ENCODE measurements at regions not wholly inside any gene's neighbourhood (a gene's known extent, or its start where the extent isn't known, plus 50 kb on each side); places are given as distances from the start of the nearest gene placed in this dataset.

DNA sequence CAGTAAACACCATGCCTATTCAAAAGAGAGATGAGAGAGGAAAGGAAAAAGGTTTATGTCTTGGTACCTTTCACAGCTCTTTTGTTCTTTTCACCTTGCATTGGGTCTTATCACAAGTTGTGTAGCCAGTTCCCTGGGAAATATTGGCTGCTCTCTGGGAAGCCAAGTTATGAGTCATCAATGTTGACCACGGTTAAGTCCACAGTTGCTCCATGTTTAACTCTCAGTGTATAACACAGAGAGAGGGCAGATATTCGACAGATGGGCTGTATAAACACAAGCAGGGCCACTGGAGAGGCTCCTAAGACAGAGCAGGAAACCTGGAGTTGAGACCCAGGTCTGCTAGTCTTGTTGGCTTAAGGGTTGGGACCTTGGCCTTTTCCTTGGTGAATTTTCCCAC lies 718.6 kb downstream of the QKI start:
- no peak for TF ChIP-seq EP300 (IDR thresholded peaks at IDR 0.05; ENCODE audit: borderline replicate concordance)
- no peak for TF ChIP-seq EGR1 (IDR thresholded peaks at IDR 0.05)
- TF ChIP-seq, protein P1, sequence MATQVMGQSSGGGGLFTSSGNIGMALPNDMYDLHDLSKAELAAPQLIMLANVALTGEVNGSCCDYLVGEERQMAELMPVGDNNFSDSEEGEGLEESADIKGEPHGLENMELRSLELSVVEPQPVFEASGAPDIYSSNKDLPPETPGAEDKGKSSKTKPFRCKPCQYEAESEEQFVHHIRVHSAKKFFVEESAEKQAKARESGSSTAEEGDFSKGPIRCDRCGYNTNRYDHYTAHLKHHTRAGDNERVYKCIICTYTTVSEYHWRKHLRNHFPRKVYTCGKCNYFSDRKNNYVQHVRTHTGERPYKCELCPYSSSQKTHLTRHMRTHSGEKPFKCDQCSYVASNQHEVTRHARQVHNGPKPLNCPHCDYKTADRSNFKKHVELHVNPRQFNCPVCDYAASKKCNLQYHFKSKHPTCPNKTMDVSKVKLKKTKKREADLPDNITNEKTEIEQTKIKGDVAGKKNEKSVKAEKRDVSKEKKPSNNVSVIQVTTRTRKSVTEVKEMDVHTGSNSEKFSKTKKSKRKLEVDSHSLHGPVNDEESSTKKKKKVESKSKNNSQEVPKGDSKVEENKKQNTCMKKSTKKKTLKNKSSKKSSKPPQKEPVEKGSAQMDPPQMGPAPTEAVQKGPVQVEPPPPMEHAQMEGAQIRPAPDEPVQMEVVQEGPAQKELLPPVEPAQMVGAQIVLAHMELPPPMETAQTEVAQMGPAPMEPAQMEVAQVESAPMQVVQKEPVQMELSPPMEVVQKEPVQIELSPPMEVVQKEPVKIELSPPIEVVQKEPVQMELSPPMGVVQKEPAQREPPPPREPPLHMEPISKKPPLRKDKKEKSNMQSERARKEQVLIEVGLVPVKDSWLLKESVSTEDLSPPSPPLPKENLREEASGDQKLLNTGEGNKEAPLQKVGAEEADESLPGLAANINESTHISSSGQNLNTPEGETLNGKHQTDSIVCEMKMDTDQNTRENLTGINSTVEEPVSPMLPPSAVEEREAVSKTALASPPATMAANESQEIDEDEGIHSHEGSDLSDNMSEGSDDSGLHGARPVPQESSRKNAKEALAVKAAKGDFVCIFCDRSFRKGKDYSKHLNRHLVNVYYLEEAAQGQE (IDR thresholded peaks at IDR 0.05; ENCODE audit: low read depth): no peak
- no peak for TF ChIP-seq MAX (IDR thresholded peaks at IDR 0.05)
- TF ChIP-seq YY1 (IDR thresholded peaks at IDR 0.05; ENCODE audit: low read depth): no peak

GRCh38 chr6:164130585-164130984 lies 716.1 kb downstream of the QKI start:
- TF ChIP-seq NFIC (IDR thresholded peaks at IDR 0.05) (no peak), EGR1 (IDR thresholded peaks at IDR 0.05) (no peak), MAX (IDR thresholded peaks at IDR 0.05) (no peak), TCF12 (IDR thresholded peaks at IDR 0.05; ENCODE audit: low read depth) (no peak), CEBPB (IDR thresholded peaks at IDR 0.05) (no peak), TEAD4 (IDR thresholded peaks at IDR 0.05) (no peak), EP300 (IDR thresholded peaks at IDR 0.05; ENCODE audit: borderline replicate concordance) (no peak), RAD21 (IDR thresholded peaks at IDR 0.05; ENCODE audit: low read depth) (no peak), ZBTB7A (IDR thresholded peaks at IDR 0.05; ENCODE audit: low read depth) (no peak), YY1 (IDR thresholded peaks at IDR 0.05; ENCODE audit: low read depth) (no peak), TAF1 (IDR thresholded peaks at IDR 0.05; ENCODE audit: low read depth) (no peak), CREB1 (IDR thresholded peaks at IDR 0.05; ENCODE audit: low read depth) (no peak)
- TF ChIP-seq, protein P1 (IDR thresholded peaks at IDR 0.05; ENCODE audit: low read depth): no peak
- TF ChIP-seq, protein P2, sequence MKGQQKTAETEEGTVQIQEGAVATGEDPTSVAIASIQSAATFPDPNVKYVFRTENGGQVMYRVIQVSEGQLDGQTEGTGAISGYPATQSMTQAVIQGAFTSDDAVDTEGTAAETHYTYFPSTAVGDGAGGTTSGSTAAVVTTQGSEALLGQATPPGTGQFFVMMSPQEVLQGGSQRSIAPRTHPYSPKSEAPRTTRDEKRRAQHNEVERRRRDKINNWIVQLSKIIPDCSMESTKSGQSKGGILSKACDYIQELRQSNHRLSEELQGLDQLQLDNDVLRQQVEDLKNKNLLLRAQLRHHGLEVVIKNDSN (IDR thresholded peaks at IDR 0.05): no peak

DNA sequence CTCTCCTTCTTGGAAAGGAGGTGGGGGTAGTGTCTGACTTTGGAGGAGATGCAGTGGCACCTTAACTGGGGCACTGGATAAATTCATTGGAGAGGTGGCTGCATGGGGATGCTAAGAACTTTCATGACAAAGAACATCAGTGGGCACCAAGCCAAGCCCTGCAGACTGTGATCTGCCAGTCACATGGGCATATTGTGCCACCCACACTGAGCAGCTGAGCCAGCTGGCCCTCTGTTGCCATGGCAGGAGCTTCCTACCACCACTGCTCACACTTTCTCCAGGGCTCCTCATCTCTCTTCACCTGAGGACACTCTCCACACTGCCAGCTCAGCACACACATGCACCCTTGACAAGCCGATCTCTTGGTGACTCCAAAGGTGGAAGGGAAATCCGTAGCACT lies 715.6 kb downstream of the QKI start:
- TF ChIP-seq TAF1 (IDR thresholded peaks at IDR 0.05; ENCODE audit: low read depth) (no peak), CEBPB (IDR thresholded peaks at IDR 0.05) (no peak), RAD21 (IDR thresholded peaks at IDR 0.05; ENCODE audit: low read depth) (no peak), TEAD4 (IDR thresholded peaks at IDR 0.05) (no peak), NFIC (IDR thresholded peaks at IDR 0.05) (no peak), TCF12 (IDR thresholded peaks at IDR 0.05; ENCODE audit: low read depth) (no peak), FOXM1 (IDR thresholded peaks at IDR 0.05; ENCODE audit: borderline replicate concordance, low read depth) (no peak), ZBTB7A (IDR thresholded peaks at IDR 0.05; ENCODE audit: low read depth) (no peak), MAX (IDR thresholded peaks at IDR 0.05) (no peak), EGR1 (IDR thresholded peaks at IDR 0.05) (no peak), CREB1 (IDR thresholded peaks at IDR 0.05; ENCODE audit: low read depth) (no peak), YY1 (IDR thresholded peaks at IDR 0.05; ENCODE audit: low read depth) (no peak), EP300 (IDR thresholded peaks at IDR 0.05; ENCODE audit: borderline replicate concordance) (no peak)
- TF ChIP-seq, protein P1 (IDR thresholded peaks at IDR 0.05; ENCODE audit: low read depth): no peak
- TF ChIP-seq, protein P2 (IDR thresholded peaks at IDR 0.05): no peak

- TF ChIP-seq TEAD4 (IDR thresholded peaks at IDR 0.05) (no peak), FOXM1 (IDR thresholded peaks at IDR 0.05; ENCODE audit: borderline replicate concordance, low read depth) (no peak)
Observed at GRCh38 chr6:164129218-164129617, 714.7 kb downstream of the QKI start.

GRCh38 chr6:164128101-164128500 lies 713.6 kb downstream of the QKI start:
- TF ChIP-seq TAF1 (IDR thresholded peaks at IDR 0.05; ENCODE audit: low read depth): no peak
- TF ChIP-seq, protein P1 (IDR thresholded peaks at IDR 0.05; ENCODE audit: low read depth): no peak
- TF ChIP-seq EGR1 (IDR thresholded peaks at IDR 0.05): no peak
- no peak for TF ChIP-seq CREB1 (IDR thresholded peaks at IDR 0.05; ENCODE audit: low read depth)
- no peak for TF ChIP-seq NFIC (IDR thresholded peaks at IDR 0.05)
- no peak for TF ChIP-seq YY1 (IDR thresholded peaks at IDR 0.05; ENCODE audit: low read depth)
- TF ChIP-seq, protein P2 (IDR thresholded peaks at IDR 0.05): no peak
- no peak for TF ChIP-seq MAX (IDR thresholded peaks at IDR 0.05)
- no peak for TF ChIP-seq CEBPB (IDR thresholded peaks at IDR 0.05)
- no peak for TF ChIP-seq TCF12 (IDR thresholded peaks at IDR 0.05; ENCODE audit: low read depth)
- TF ChIP-seq FOXM1 (IDR thresholded peaks at IDR 0.05; ENCODE audit: borderline replicate concordance, low read depth): no peak
- no peak for TF ChIP-seq ZBTB7A (IDR thresholded peaks at IDR 0.05; ENCODE audit: low read depth)
- no peak for TF ChIP-seq EP300 (IDR thresholded peaks at IDR 0.05; ENCODE audit: borderline replicate concordance)
- TF ChIP-seq RAD21 (IDR thresholded peaks at IDR 0.05; ENCODE audit: low read depth): no peak
- no peak for TF ChIP-seq TEAD4 (IDR thresholded peaks at IDR 0.05)
